ENCODE measurements at regions not wholly inside any gene's neighbourhood (a gene's known extent, or its start where the extent isn't known, plus 50 kb on each side); places are given as distances from the start of the nearest gene placed in this dataset.

DNA sequence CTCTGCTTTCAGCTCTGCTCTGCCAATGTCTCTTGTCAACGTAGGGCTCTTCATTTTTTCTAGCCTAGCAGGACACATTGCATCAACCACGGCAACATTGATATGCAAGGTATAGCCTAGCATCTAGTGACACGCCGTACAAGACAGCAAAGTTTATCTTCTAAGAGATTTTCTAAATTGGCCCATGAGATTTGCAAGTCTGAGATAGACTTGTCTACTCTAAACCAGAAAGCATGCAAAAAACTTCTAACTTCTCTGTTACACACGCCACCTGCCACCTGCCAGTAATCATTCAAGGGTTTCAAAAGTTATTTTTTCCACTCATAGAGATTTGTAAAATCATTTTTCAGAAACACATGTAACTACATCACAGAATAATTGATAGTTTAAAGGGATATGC, 1265.7 kb downstream of the C4orf33 start:
- dilution Hi-C loops (cut with HindIII; ENCODE audit: low sequenced_read_pairs, unreplicated experiment), result no loop called here
- Histone ChIP-seq H2AK5ac (ENCODE audit: low read depth, low read length) (no peak overlapping the region), H3K4me1 (ENCODE audit: control insufficient read depth, insufficient read depth, low read length) (no peaks in the 10 kb centered on the region), H3K14ac (replicated peaks; ENCODE audit: low read depth, low read length) (no peak overlapping the region), H3K56ac (ENCODE audit: extremely low read depth, insufficient read depth, low read length) (no peak overlapping the region), H2AK9ac (replicated peaks; ENCODE audit: low read depth, low read length, poor library complexity) (no peak overlapping the region), H3K9me1 (ENCODE audit: insufficient read depth, low read length) (no peaks in the 10 kb centered on the region), H2AFZ (replicated peaks; ENCODE audit: low read length, poor library complexity) (no peak overlapping the region), H3K4me2 (ENCODE audit: low read depth, low read length) (no peak overlapping the region), H3K27ac (ENCODE audit: insufficient read depth, low read length) (no peak overlapping the region), H3K36me3 (ENCODE audit: control insufficient read depth, insufficient read depth, low read length) (no peaks in the 10 kb centered on the region), H3K79me1 (ENCODE audit: low read depth in 1 of 2, low read length in 2 of 2) (no peaks in the 10 kb centered on the region), H2BK5ac (ENCODE audit: low read depth, low read length, poor library complexity, severe bottlenecking) (no peak overlapping the region), H2BK120ac (ENCODE audit: low read depth, low read length) (no peak overlapping the region), H3K23ac (ENCODE audit: low read depth, low read length) (no peak overlapping the region), H3K4me3 (ENCODE audit: insufficient read depth, low read depth, low read length) (no peak overlapping the region), H4K91ac (ENCODE audit: insufficient read depth, low read depth, low read length) (no peak overlapping the region), H3K18ac (ENCODE audit: low read depth, low read length) (no peak overlapping the region), H2BK15ac (ENCODE audit: low read depth, low read length) (no peak overlapping the region), H4K8ac (ENCODE audit: low read depth in 2 of 2, low read length in 2 of 2) (no peak overlapping the region), H3K9ac (ENCODE audit: low read depth, low read length) (no peak overlapping the region), H4K5ac (ENCODE audit: low read depth, low read length) (no peak overlapping the region), H3K27me3 (ENCODE audit: control insufficient read depth, insufficient read depth, low read length) (no peaks in the 10 kb centered on the region), H2BK20ac (ENCODE audit: low read depth, low read length) (no peak overlapping the region), H4K20me1 (ENCODE audit: insufficient read depth, low read length) (no peaks in the 10 kb centered on the region), H3K9me3 (ENCODE audit: control insufficient read depth, insufficient read depth, low read length) (no peaks in the 10 kb centered on the region), H3K4ac (ENCODE audit: low read depth, low read length) (no peak overlapping the region)
- no peak for ATAC-seq (ENCODE audit: low read depth)
- DNase-seq, result no peak
- intact Hi-C loops (cut with micrococcal nuclease), result no loop called here
- ChIA-PET CTCF (no interaction called here), POLR2A (ENCODE audit: unreplicated experiment) (no interaction called here)
- BruUV-seq (replicated peaks), result no TSS peak
- in situ Hi-C loops (cut with MboI; ENCODE audit: low sequenced_read_pairs), result no loop called here
- WGBS, 2 experiments (ENCODE audit: extremely low coverage in 2 of 2, insufficient read length in 1 of 2), result 93% methylated on average over 2 of the region's 5 CpGs; no CpG with 5 or more reads in 1 of the 2 experiments
- no peak for TF ChIP-seq RCOR1 (IDR thresholded peaks at IDR 0.05; ENCODE audit: insufficient replicate concordance, low read length)
- no peak for TF ChIP-seq FOS (IDR thresholded peaks at IDR 0.05; ENCODE audit: low read depth, low read length)
- no peak for TF ChIP-seq POLR2A (IDR thresholded peaks at IDR 0.05; ENCODE audit: low read depth, low read length)
- no peak for TF ChIP-seq BHLHE40 (IDR thresholded peaks at IDR 0.05; ENCODE audit: low read depth, low read length)
- TF ChIP-seq NFE2L2 (IDR thresholded peaks at IDR 0.05; ENCODE audit: low read depth, low read length), result no peak
- TF ChIP-seq, protein P1, sequence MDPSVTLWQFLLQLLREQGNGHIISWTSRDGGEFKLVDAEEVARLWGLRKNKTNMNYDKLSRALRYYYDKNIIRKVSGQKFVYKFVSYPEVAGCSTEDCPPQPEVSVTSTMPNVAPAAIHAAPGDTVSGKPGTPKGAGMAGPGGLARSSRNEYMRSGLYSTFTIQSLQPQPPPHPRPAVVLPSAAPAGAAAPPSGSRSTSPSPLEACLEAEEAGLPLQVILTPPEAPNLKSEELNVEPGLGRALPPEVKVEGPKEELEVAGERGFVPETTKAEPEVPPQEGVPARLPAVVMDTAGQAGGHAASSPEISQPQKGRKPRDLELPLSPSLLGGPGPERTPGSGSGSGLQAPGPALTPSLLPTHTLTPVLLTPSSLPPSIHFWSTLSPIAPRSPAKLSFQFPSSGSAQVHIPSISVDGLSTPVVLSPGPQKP (IDR thresholded peaks at IDR 0.05; ENCODE audit: borderline replicate concordance, low read depth, low read length), result no peak
- TF ChIP-seq SMC3 (IDR thresholded peaks at IDR 0.05; ENCODE audit: low read depth, low read length), result no peak
- TF ChIP-seq CHD1 (IDR thresholded peaks at IDR 0.05; ENCODE audit: low read depth, low read length), result no peak
- TF ChIP-seq MXI1 (IDR thresholded peaks at IDR 0.05; ENCODE audit: borderline replicate concordance, low read depth, low read length), result no peak
- TF ChIP-seq MAZ (IDR thresholded peaks at IDR 0.05; ENCODE audit: borderline replicate concordance, low read depth, low read length), result no peak
- TF ChIP-seq, protein P2, sequence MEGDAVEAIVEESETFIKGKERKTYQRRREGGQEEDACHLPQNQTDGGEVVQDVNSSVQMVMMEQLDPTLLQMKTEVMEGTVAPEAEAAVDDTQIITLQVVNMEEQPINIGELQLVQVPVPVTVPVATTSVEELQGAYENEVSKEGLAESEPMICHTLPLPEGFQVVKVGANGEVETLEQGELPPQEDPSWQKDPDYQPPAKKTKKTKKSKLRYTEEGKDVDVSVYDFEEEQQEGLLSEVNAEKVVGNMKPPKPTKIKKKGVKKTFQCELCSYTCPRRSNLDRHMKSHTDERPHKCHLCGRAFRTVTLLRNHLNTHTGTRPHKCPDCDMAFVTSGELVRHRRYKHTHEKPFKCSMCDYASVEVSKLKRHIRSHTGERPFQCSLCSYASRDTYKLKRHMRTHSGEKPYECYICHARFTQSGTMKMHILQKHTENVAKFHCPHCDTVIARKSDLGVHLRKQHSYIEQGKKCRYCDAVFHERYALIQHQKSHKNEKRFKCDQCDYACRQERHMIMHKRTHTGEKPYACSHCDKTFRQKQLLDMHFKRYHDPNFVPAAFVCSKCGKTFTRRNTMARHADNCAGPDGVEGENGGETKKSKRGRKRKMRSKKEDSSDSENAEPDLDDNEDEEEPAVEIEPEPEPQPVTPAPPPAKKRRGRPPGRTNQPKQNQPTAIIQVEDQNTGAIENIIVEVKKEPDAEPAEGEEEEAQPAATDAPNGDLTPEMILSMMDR (conservative IDR thresholded peaks at IDR 0.05; ENCODE audit: low read depth, low read length), result no peak
- no peak for TF ChIP-seq RAD21 (IDR thresholded peaks at IDR 0.05; ENCODE audit: low read length)
- TF ChIP-seq CEBPB (IDR thresholded peaks at IDR 0.05; ENCODE audit: low read depth, low read length), result no peak
- no peak for TF ChIP-seq MAFK (IDR thresholded peaks at IDR 0.05; ENCODE audit: low read depth, low read length)

All from IMR-90 (cell line).